WTC11 (cell line): ENCODE measurements at regions not wholly inside any gene's neighbourhood (a gene's known extent, or its start where the extent isn't known, plus 50 kb on each side); places are given as distances from the start of the nearest gene placed in this dataset.

Experiments used
- ATAC-seq: fragments of 200-7000 bp; cut with Tn5 transposase; 2 replicates; pipeline ENCODE4 v1.10.0; 2021; ENCODE audit warnings: mild to moderate bottlenecking, moderate library complexity
- CTCF ChIA-PET: fragments of 300-600 bp; sonication (Branson Sonifier 250); formaldehyde crosslinking; loops from one replicate; lab custom pipeline; 2021; ENCODE audit warnings: antibody characterized with exemption; lab: Charles Lee
- POLR2A ChIA-PET: fragments of 350-600 bp; sonication (Branson Sonifier 250); formaldehyde crosslinking; loops from one replicate; lab custom pipeline; 2021; ENCODE audit warnings: antibody characterized with exemption; lab: Charles Lee
- DNase-seq: peaks from one replicate; pipeline ENCODE4 v3.0.0; 2021; ENCODE audit warnings: low spot score
- H3K27ac Mint-ChIP-seq: 2 replicates; pipeline ENCODE4 v1.8.0; 2021; ENCODE audit warnings: mixed read lengths
- H3K27me3 Mint-ChIP-seq: 2 replicates; pipeline ENCODE4 v1.8.0; 2021; ENCODE audit warnings: low read depth, mild to moderate bottlenecking, moderate library complexity, mixed read lengths
- H3K36me3 Mint-ChIP-seq: 2 replicates; pipeline ENCODE4 v1.8.0; 2021; ENCODE audit warnings: mixed read lengths
- H3K4me1 Mint-ChIP-seq: 2 replicates; pipeline ENCODE4 v1.8.0; 2022; ENCODE audit warnings: mixed read lengths
- H3K4me3 Mint-ChIP-seq: 2 replicates; pipeline ENCODE4 v1.8.0; 2021; ENCODE audit warnings: mild to moderate bottlenecking, moderate library complexity, mixed read lengths
- H3K9me3 Mint-ChIP-seq: 2 replicates; pipeline ENCODE4 v1.8.0; 2021; ENCODE audit warnings: mixed read lengths
- ESRRA ChIP-seq: sonication (generic); formaldehyde crosslinking; IDR thresholded peaks from 2 replicates; pipeline ENCODE4 v1.8.1; 2022; ENCODE audit warnings: mild to moderate bottlenecking, missing genetic modification reagents, borderline replicate concordance
- GRHL2 ChIP-seq: fragments of 250-450 bp; sonication (Bioruptor Pico); IDR thresholded peaks from 2 replicates; pipeline ENCODE4 v1.8.0; 2022; ENCODE audit warnings: mild to moderate bottlenecking, moderate library complexity; ENCODE audit not compliant: insufficient replicate concordance, severe bottlenecking
- GTF2I ChIP-seq: fragments of 250-450 bp; sonication (Bioruptor Pico); conservative IDR thresholded peaks from 2 replicates; pipeline ENCODE4 v1.4.0; 2021; ENCODE audit warnings: mild to moderate bottlenecking
- HMGA2 ChIP-seq: fragments of 250-450 bp; sonication (Bioruptor Pico); IDR thresholded peaks from 2 replicates; pipeline ENCODE4 v1.4.0; 2021; ENCODE audit warnings: mild to moderate bottlenecking, moderate library complexity
- HMGXB4 ChIP-seq: sonication (generic); formaldehyde crosslinking; IDR thresholded peaks from 2 replicates; pipeline ENCODE4 v1.8.1; 2023; ENCODE audit warnings: mild to moderate bottlenecking, moderate library complexity, missing genetic modification reagents
- JAZF1 ChIP-seq: fragments of 250-450 bp; sonication (Bioruptor Pico); IDR thresholded peaks from 2 replicates; pipeline ENCODE4 v1.9.0; 2021; ENCODE audit warnings: moderate library complexity, mild to moderate bottlenecking, inconsistent platforms
- PRRX2 ChIP-seq: fragments of 250-450 bp; sonication (Bioruptor Pico); IDR thresholded peaks from 2 replicates; pipeline ENCODE4 v1.8.0; 2021; ENCODE audit warnings: mild to moderate bottlenecking
- TCF7 ChIP-seq: sonication (generic); formaldehyde crosslinking; IDR thresholded peaks from 2 replicates; pipeline ENCODE4 v1.8.0; 2022; ENCODE audit warnings: mild to moderate bottlenecking, low read depth, missing genetic modification reagents, moderate library complexity
- ZBTB43 ChIP-seq: sonication (generic); formaldehyde crosslinking; IDR thresholded peaks from 2 replicates; pipeline ENCODE4 v1.8.1; 2023; ENCODE audit warnings: mild to moderate bottlenecking, missing genetic modification reagents
- ZNF121 ChIP-seq: sonication (generic); formaldehyde crosslinking; IDR thresholded peaks from 2 replicates; pipeline ENCODE4 v1.8.0; 2023; ENCODE audit warnings: missing genetic modification reagents
- ZNF138 ChIP-seq: sonication (generic); formaldehyde crosslinking; conservative IDR thresholded peaks from 2 replicates; pipeline ENCODE4 v1.8.1; 2022; ENCODE audit warnings: mild to moderate bottlenecking, moderate library complexity, missing genetic modification reagents
- ZNF219 ChIP-seq: sonication (generic); formaldehyde crosslinking; IDR thresholded peaks from 2 replicates; pipeline ENCODE4 v1.8.0; 2023; ENCODE audit warnings: missing genetic modification reagents, mild to moderate bottlenecking, borderline replicate concordance
- ZNF232 ChIP-seq: sonication (generic); formaldehyde crosslinking; IDR thresholded peaks from 2 replicates; pipeline ENCODE4 v1.8.0; 2022; ENCODE audit warnings: mild to moderate bottlenecking, missing genetic modification reagents
- ZNF416 ChIP-seq: fragments of 250-450 bp; sonication (Bioruptor Pico); IDR thresholded peaks from 2 replicates; pipeline ENCODE4 v1.9.0; 2021; ENCODE audit warnings: mild to moderate bottlenecking, inconsistent platforms
- ZNF671 ChIP-seq: fragments of 250-450 bp; sonication (Bioruptor Pico); IDR thresholded peaks from 2 replicates; pipeline ENCODE4 v1.8.0; 2021; ENCODE audit warnings: mild to moderate bottlenecking
- TF ChIP-seq, protein P1 (sequence below): fragments of 250-450 bp; sonication (Bioruptor Pico); IDR thresholded peaks from 2 replicates; pipeline ENCODE4 v1.9.0; 2021; ENCODE audit warnings: mild to moderate bottlenecking, borderline replicate concordance
- TF ChIP-seq, protein P2 (sequence below): sonication (generic); formaldehyde crosslinking; IDR thresholded peaks from 2 replicates; pipeline ENCODE4 v1.8.1; 2022; ENCODE audit warnings: low read depth, missing genetic modification reagents, borderline replicate concordance

DNA sequence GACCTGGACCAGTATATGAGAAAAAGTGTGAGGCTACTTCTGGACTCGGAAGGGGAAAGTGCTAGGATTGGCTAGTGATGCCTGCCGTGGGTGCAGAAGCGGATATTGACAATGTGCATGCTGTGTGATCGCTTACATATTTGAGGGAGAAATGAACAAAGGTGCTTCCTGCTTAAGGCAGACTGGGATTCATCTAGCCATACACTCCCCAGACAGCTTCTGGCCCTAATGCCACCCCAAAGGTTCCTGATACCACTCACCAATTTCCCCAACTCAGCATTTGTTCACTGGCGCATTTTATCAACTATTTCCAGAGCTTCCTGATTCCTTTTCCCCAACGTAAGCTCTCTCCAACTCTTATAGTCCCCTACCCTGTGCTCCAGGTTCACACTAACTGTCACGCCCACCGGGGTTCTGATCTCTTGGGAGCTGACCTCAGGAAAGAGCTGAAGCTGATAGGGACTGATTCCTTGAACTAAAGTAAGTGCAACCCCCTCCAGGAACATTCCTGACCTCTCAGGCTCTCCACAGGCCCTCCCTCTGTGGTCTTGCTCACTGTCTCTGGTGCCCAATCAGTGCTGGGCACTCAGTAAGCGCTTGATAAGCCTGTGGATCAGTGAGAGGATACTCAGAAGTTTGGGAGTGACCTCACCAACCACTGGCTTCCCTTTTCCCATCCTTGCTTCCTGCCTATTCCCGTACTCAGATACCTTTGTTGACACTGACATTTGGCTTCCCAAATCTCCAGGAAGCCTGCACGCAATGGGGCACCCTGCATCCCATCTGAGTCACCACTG, 73.3 kb downstream of the MRPL14 start (continued):
- TF ChIP-seq, protein P1, sequence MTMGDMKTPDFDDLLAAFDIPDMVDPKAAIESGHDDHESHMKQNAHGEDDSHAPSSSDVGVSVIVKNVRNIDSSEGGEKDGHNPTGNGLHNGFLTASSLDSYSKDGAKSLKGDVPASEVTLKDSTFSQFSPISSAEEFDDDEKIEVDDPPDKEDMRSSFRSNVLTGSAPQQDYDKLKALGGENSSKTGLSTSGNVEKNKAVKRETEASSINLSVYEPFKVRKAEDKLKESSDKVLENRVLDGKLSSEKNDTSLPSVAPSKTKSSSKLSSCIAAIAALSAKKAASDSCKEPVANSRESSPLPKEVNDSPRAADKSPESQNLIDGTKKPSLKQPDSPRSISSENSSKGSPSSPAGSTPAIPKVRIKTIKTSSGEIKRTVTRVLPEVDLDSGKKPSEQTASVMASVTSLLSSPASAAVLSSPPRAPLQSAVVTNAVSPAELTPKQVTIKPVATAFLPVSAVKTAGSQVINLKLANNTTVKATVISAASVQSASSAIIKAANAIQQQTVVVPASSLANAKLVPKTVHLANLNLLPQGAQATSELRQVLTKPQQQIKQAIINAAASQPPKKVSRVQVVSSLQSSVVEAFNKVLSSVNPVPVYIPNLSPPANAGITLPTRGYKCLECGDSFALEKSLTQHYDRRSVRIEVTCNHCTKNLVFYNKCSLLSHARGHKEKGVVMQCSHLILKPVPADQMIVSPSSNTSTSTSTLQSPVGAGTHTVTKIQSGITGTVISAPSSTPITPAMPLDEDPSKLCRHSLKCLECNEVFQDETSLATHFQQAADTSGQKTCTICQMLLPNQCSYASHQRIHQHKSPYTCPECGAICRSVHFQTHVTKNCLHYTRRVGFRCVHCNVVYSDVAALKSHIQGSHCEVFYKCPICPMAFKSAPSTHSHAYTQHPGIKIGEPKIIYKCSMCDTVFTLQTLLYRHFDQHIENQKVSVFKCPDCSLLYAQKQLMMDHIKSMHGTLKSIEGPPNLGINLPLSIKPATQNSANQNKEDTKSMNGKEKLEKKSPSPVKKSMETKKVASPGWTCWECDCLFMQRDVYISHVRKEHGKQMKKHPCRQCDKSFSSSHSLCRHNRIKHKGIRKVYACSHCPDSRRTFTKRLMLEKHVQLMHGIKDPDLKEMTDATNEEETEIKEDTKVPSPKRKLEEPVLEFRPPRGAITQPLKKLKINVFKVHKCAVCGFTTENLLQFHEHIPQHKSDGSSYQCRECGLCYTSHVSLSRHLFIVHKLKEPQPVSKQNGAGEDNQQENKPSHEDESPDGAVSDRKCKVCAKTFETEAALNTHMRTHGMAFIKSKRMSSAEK (CRISPR knock-in tag), result no peak

DNA sequence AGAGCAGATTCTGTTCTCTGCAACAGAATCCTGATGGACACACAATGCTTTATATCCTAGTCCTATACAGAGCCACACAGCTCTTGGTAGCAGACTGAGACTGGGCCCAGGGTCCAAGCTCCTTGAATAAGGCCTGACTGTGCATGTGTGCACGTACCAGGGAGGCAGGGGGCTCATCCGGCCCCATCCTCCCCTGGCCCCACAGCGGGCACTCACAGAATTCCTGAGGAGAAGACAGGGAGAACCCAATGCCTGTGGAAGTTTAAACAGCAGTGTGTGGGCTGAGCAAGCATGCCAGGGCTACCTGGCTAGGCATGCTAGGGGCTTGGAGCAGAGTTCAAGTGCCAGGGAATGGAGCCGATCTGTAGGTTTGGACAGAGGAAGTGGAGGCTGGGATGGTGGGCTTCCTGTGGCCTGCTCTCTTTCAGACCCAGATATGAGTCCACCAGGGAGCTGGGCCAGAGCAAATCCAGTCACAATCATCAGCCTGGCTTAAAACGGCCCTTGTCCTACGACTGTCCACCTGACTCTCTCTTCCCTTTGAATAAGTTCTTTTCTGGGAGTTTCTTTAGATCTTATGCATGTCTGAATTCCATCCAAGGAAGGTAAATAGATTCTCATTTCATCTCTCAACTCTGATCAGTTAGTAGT, 74.0 kb downstream of the MRPL14 start:
- POLR2A ChIA-PET, result interaction anchor here (1.2 kb wide), 1 partner anchor 15 kb away, joined by 3 read pairs; no protein-coding TSS in a partner anchor
- peak overlapping the region; percentile 54; the same call in 1 of the 2 replicates for H3K27ac Mint-ChIP-seq
- no peak overlapping the region for H3K4me3 Mint-ChIP-seq
- no peak for ATAC-seq
- no peaks in the 10 kb centered on the region for H3K9me3 Mint-ChIP-seq
- TF ChIP-seq ZNF232 (CRISPR knock-in tag), result no peak
- TF ChIP-seq PRRX2, result no peak
- TF ChIP-seq, protein P2, sequence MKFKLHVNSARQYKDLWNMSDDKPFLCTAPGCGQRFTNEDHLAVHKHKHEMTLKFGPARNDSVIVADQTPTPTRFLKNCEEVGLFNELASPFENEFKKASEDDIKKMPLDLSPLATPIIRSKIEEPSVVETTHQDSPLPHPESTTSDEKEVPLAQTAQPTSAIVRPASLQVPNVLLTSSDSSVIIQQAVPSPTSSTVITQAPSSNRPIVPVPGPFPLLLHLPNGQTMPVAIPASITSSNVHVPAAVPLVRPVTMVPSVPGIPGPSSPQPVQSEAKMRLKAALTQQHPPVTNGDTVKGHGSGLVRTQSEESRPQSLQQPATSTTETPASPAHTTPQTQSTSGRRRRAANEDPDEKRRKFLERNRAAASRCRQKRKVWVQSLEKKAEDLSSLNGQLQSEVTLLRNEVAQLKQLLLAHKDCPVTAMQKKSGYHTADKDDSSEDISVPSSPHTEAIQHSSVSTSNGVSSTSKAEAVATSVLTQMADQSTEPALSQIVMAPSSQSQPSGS, result no peak
- TF ChIP-seq ZBTB43 (CRISPR knock-in tag), result no peak
- no peak for TF ChIP-seq ZNF416
- TF ChIP-seq HMGA2 (CRISPR knock-in tag), result no peak
- no peak for TF ChIP-seq JAZF1 (CRISPR knock-in tag)
- TF ChIP-seq ZNF671 (CRISPR knock-in tag), result no peak
- TF ChIP-seq ZNF219 (CRISPR knock-in tag), result no peak
- no peak for TF ChIP-seq HMGXB4 (CRISPR knock-in tag)
- no peak for TF ChIP-seq GRHL2
- TF ChIP-seq ZNF138 (CRISPR knock-in tag), result no peak
- no peak for TF ChIP-seq TCF7 (CRISPR knock-in tag)
- TF ChIP-seq ESRRA (CRISPR knock-in tag), result no peak
- TF ChIP-seq ZNF121, result no peak
- TF ChIP-seq GTF2I (CRISPR knock-in tag), result no peak
- H3K27me3 Mint-ChIP-seq, result no peaks in the 10 kb centered on the region
- DNase-seq, result no peak
- CTCF ChIA-PET, result interaction anchor here (0.7 to 4.9 kb wide), 7 partner anchors 9 to 99 kb away, joined by 3 to 53 read pairs (median 5); no protein-coding TSS in a partner anchor
- H3K4me1 Mint-ChIP-seq, result peaks cover 27% of the 10 kb centered on the region
- no peaks in the 10 kb centered on the region for H3K36me3 Mint-ChIP-seq
